ENCODE measurements at regions not wholly inside any gene's neighbourhood (a gene's known extent, or its start where the extent isn't known, plus 50 kb on each side); places are given as distances from the start of the nearest gene placed in this dataset.

- Histone ChIP-seq H3K4me1 (ENCODE audit: control insufficient read depth, insufficient read depth, low read length) (no peaks in the 10 kb centered on the region), H3K4me3 (ENCODE audit: low read depth, low read length) (no peak overlapping the region), H3K9me3 (ENCODE audit: control insufficient read depth, insufficient read depth, low read depth, low read length) (no peaks in the 10 kb centered on the region; the same call in 1 of the 2 replicates), H3K27ac (ENCODE audit: extremely low read depth, low read depth, low read length) (no peak overlapping the region), H3K36me3 (ENCODE audit: control insufficient read depth in 2 of 2, insufficient read depth in 1 of 2, low read length in 2 of 2) (no peaks in the 10 kb centered on the region)
- CTCF ChIA-PET = interaction anchor here (1.2 kb wide), 1 partner anchor 15 kb away, joined by 4 read pairs; no protein-coding TSS in a partner anchor
- POLR2A ChIA-PET = no interaction called here
- TF ChIP-seq ZNF202 (tag by site-specific recombination; IDR thresholded peaks at IDR 0.05; ENCODE audit: borderline replicate concordance) (no peak), REST (tag by site-specific recombination; IDR thresholded peaks at IDR 0.05) (no peak), ZNF398 (tag by site-specific recombination; IDR thresholded peaks at IDR 0.05) (no peak), WT1 (tag by site-specific recombination; IDR thresholded peaks at IDR 0.05) (no peak), ELK4 (IDR thresholded peaks at IDR 0.05; ENCODE audit: borderline replicate concordance, low read depth, low read length) (no peak), ZNF791 (tag by site-specific recombination; IDR thresholded peaks at IDR 0.05) (no peak), KLF7 (tag by site-specific recombination; IDR thresholded peaks at IDR 0.05; ENCODE audit: borderline replicate concordance) (no peak), ZEB2 (tag by site-specific recombination; IDR thresholded peaks at IDR 0.05) (no peak)
Observed at GRCh38 chr21:14722841-14723483, 176.8 kb upstream of the SAMSN1 start.

GRCh38 chr21:14720237-14720636 lies 174.1 kb upstream of the SAMSN1 start:
- TF ChIP-seq ZNF549 (tag by site-specific recombination; IDR thresholded peaks at IDR 0.05) = no peak
- TF ChIP-seq ZNF660 (tag by site-specific recombination; IDR thresholded peaks at IDR 0.05) = no peak
- no peak for TF ChIP-seq ZBTB8A (tag by site-specific recombination; IDR thresholded peaks at IDR 0.05)
- no peak for TF ChIP-seq PRDM10 (tag by site-specific recombination; IDR thresholded peaks at IDR 0.05)
- TF ChIP-seq ZNF24 (tag by site-specific recombination; IDR thresholded peaks at IDR 0.05) = no peak
- TF ChIP-seq ZBTB48 (tag by site-specific recombination; IDR thresholded peaks at IDR 0.05) = no peak
- TF ChIP-seq ZSCAN4 (tag by site-specific recombination; IDR thresholded peaks at IDR 0.05) = no peak
- no peak for TF ChIP-seq ZNF623 (tag by site-specific recombination; IDR thresholded peaks at IDR 0.05)
- TF ChIP-seq ZNF473 (tag by site-specific recombination; IDR thresholded peaks at IDR 0.05) = no peak
- TF ChIP-seq ZNF48 (tag by site-specific recombination; IDR thresholded peaks at IDR 0.05) = no peak
- TF ChIP-seq ZNF521 (tag by site-specific recombination; IDR thresholded peaks at IDR 0.05) = no peak
- no peak for TF ChIP-seq ZNF747 (tag by site-specific recombination; IDR thresholded peaks at IDR 0.05)
- no peak for TF ChIP-seq KLF1 (tag by site-specific recombination; IDR thresholded peaks at IDR 0.05)
- POLR2A ChIA-PET = no interaction called here
- CTCF ChIA-PET = no interaction called here
- Histone ChIP-seq H3K4me3 (ENCODE audit: low read depth, low read length) (no peak overlapping the region), H3K9me3 (ENCODE audit: control insufficient read depth, insufficient read depth, low read depth, low read length) (no peaks in the 10 kb centered on the region; the same call in 1 of the 2 replicates), H3K4me1 (ENCODE audit: control insufficient read depth, insufficient read depth, low read length) (no peaks in the 10 kb centered on the region), H3K36me3 (ENCODE audit: control insufficient read depth in 2 of 2, insufficient read depth in 1 of 2, low read length in 2 of 2) (no peaks in the 10 kb centered on the region), H3K27ac (ENCODE audit: extremely low read depth, low read depth, low read length) (no peak overlapping the region)
